ENCODE measurements at regions not wholly inside any gene's neighbourhood (a gene's known extent, or its start where the extent isn't known, plus 50 kb on each side); places are given as distances from the start of the nearest gene placed in this dataset.

DNA sequence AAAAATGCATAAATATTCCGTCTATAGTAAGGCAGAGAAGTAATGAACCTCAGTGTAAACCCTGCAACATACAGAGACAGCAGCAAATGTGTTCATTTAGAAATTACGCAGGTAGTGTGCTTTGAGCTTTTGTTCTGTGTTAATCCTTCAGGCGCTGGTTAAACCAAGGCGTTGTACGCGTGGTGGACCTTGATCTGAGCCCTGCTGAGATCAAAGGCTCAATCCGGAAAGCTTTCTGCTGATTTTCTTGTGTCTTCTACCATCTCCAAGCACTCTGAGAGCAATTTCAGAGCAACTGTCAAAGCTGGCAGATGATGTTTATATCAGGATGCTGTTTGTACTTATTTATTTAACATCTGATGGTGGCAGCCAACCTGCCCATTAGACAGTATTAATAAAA, 382.8 kb downstream of the CDH26 start:
- no peak overlapping the region for H2BK20ac ChIP-seq (ENCODE audit: low read depth, low read length)
- no peak overlapping the region for H4K5ac ChIP-seq (ENCODE audit: low read depth, low read length)
- DNase-seq, result no peak
- H3K4ac ChIP-seq (ENCODE audit: low read depth, low read length), result no peak overlapping the region
- no peak overlapping the region for H3K14ac ChIP-seq (replicated peaks; ENCODE audit: low read depth, low read length)
- intact Hi-C loops (cut with micrococcal nuclease) (no loop called here), dilution Hi-C loops (cut with HindIII; ENCODE audit: low sequenced_read_pairs, unreplicated experiment) (no loop called here), in situ Hi-C loops (cut with MboI; ENCODE audit: low sequenced_read_pairs) (no loop called here)
- no peak overlapping the region for H2AK9ac ChIP-seq (replicated peaks; ENCODE audit: low read depth, low read length, poor library complexity)
- H4K20me1 ChIP-seq (ENCODE audit: insufficient read depth, low read length), result no peaks in the 10 kb centered on the region
- H3K23ac ChIP-seq (ENCODE audit: low read depth, low read length), result no peak overlapping the region
- H2AK5ac ChIP-seq (ENCODE audit: low read depth, low read length), result no peak overlapping the region
- no peak overlapping the region for H2BK5ac ChIP-seq (ENCODE audit: low read depth, low read length, poor library complexity, severe bottlenecking)
- H3K27ac ChIP-seq (ENCODE audit: insufficient read depth, low read length), result no peak overlapping the region
- no peak overlapping the region for H3K9ac ChIP-seq (ENCODE audit: low read depth, low read length)
- ChIA-PET CTCF (no interaction called here), POLR2A (ENCODE audit: unreplicated experiment) (no interaction called here)
- H2BK120ac ChIP-seq (ENCODE audit: low read depth, low read length), result no peak overlapping the region
- H3K4me3 ChIP-seq (ENCODE audit: insufficient read depth, low read depth, low read length), result no peak overlapping the region
- no peaks in the 10 kb centered on the region for H3K79me1 ChIP-seq (ENCODE audit: low read depth in 1 of 2, low read length in 2 of 2)
- no peak overlapping the region for H3K56ac ChIP-seq (ENCODE audit: extremely low read depth, insufficient read depth, low read length)
- H2BK15ac ChIP-seq (ENCODE audit: low read depth, low read length), result no peak overlapping the region
- H3K4me1 ChIP-seq (ENCODE audit: control insufficient read depth, insufficient read depth, low read length), result no peaks in the 10 kb centered on the region
- H3K18ac ChIP-seq (ENCODE audit: low read depth, low read length), result no peak overlapping the region
- peaks cover 9% of the 10 kb centered on the region for H3K9me3 ChIP-seq (ENCODE audit: control insufficient read depth, insufficient read depth, low read length)
- WGBS, 2 experiments (ENCODE audit: extremely low coverage in 2 of 2, insufficient read length in 1 of 2), result 84% methylated on average over 5 of the region's 7 CpGs; no CpG with 5 or more reads in 1 of the 2 experiments
- H3K27me3 ChIP-seq (ENCODE audit: control insufficient read depth, insufficient read depth, low read length), result no peaks in the 10 kb centered on the region
- H4K91ac ChIP-seq (ENCODE audit: insufficient read depth, low read depth, low read length), result no peak overlapping the region
- H3K4me2 ChIP-seq (ENCODE audit: low read depth, low read length), result no peak overlapping the region
- TF ChIP-seq ELK1 (IDR thresholded peaks at IDR 0.05; ENCODE audit: borderline replicate concordance, low read depth, low read length), result no peak
- no peak for TF ChIP-seq MAZ (IDR thresholded peaks at IDR 0.05; ENCODE audit: borderline replicate concordance, low read depth, low read length)
- TF ChIP-seq FOS (IDR thresholded peaks at IDR 0.05; ENCODE audit: low read depth, low read length), result no peak
- no peak for TF ChIP-seq CEBPB (IDR thresholded peaks at IDR 0.05; ENCODE audit: low read depth, low read length)
- H2AFZ ChIP-seq (replicated peaks; ENCODE audit: low read length, poor library complexity), result no peak overlapping the region
- no peak for ATAC-seq (ENCODE audit: low read depth)
- no peak overlapping the region for H4K8ac ChIP-seq (ENCODE audit: low read depth in 2 of 2, low read length in 2 of 2)
- no TSS peak for BruUV-seq (replicated peaks)
- H3K36me3 ChIP-seq (ENCODE audit: control insufficient read depth, insufficient read depth, low read length), result no peaks in the 10 kb centered on the region
- no peaks in the 10 kb centered on the region for H3K9me1 ChIP-seq (ENCODE audit: insufficient read depth, low read length)
